ENCODE measurements at regions not wholly inside any gene's neighbourhood (a gene's known extent, or its start where the extent isn't known, plus 50 kb on each side); places are given as distances from the start of the nearest gene placed in this dataset.

DNA sequence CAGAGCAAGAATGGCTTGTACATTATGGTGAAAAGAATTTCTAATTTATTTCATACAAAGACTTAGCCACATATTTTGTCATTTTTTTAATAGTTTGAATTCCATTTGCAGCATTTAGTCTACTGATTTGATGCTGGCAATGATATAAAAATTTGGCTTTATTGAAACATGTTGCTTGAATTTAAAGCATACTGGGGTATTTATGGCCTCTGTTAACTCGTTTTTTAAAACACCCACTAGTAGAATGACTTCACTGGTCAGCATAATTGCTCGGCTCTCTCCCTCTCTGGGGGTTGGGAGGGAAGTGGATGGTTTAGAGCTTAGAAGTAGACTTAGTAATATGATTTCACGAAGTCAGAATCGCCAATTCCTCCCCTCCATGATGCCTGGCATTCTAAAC is 354.9 kb upstream of the HTR2A start:
- Histone ChIP-seq H3K27me3 (replicated peaks) (no peaks in the 10 kb centered on the region), H3K27ac (no peak overlapping the region), H3K36me3 (replicated peaks) (no peaks in the 10 kb centered on the region), H3K4me3 (ENCODE audit: low read depth, low read length) (no peak overlapping the region)
- no peak for DNase-seq
- TF ChIP-seq, protein P1, sequence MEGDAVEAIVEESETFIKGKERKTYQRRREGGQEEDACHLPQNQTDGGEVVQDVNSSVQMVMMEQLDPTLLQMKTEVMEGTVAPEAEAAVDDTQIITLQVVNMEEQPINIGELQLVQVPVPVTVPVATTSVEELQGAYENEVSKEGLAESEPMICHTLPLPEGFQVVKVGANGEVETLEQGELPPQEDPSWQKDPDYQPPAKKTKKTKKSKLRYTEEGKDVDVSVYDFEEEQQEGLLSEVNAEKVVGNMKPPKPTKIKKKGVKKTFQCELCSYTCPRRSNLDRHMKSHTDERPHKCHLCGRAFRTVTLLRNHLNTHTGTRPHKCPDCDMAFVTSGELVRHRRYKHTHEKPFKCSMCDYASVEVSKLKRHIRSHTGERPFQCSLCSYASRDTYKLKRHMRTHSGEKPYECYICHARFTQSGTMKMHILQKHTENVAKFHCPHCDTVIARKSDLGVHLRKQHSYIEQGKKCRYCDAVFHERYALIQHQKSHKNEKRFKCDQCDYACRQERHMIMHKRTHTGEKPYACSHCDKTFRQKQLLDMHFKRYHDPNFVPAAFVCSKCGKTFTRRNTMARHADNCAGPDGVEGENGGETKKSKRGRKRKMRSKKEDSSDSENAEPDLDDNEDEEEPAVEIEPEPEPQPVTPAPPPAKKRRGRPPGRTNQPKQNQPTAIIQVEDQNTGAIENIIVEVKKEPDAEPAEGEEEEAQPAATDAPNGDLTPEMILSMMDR (IDR thresholded peaks at IDR 0.05; ENCODE audit: low read depth, low read length, missing control alignments): no peak
- in situ Hi-C loops (cut with HindIII; ENCODE audit: low pct_ligation_motif_present, low sequenced_read_pairs): no loop called here

DNA sequence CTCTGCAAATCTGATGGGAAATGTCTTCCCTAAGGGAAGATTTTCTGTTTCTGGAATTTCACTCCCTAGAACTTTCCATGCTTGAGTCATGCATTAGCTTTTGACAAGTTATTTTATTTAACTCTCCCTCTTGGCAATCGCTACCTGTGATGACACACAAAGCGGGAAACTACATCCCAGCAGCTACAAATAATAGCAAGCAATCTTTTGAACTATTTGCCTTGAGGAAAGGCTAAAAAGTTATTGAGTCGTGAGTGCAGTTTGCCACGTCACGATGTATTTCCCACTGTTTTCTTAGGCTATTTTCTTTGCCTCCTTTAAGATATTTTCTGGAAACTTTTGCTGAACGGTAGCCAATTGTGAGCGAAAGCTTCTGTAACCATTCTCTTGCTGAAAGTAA is 353.3 kb upstream of the HTR2A start:
- DNase-seq: peak; percentile 22
- H3K27ac ChIP-seq: no peak overlapping the region
- TF ChIP-seq, protein P1 (IDR thresholded peaks at IDR 0.05; ENCODE audit: low read depth, low read length, missing control alignments): no peak
- no peaks in the 10 kb centered on the region for H3K36me3 ChIP-seq (replicated peaks)
- H3K27me3 ChIP-seq (replicated peaks): no peaks in the 10 kb centered on the region
- in situ Hi-C loops (cut with HindIII; ENCODE audit: low pct_ligation_motif_present, low sequenced_read_pairs): no loop called here
- no peak overlapping the region for H3K4me3 ChIP-seq (ENCODE audit: low read depth, low read length)

DNA sequence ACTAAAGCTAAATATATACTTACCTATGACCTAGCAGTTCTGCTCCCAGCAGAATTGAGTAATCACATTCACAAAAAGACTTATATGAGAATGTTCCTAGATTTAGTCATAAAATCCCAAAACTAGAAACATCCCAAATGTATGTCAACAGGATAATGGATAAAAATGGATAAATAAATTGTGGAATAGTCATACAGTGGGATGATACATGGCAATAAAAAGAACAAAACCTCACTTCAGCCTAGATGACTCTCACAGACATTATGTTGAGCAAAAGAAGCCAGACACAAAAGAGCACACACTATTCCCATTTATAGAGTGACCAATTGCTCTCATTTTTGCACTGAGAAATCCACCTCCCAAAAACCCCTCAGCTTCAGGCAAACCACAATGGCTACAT is 352.4 kb upstream of the HTR2A start:
- H3K27me3 ChIP-seq (replicated peaks): no peaks in the 10 kb centered on the region
- H3K4me3 ChIP-seq (ENCODE audit: low read depth, low read length): no peak overlapping the region
- in situ Hi-C loops (cut with HindIII; ENCODE audit: low pct_ligation_motif_present, low sequenced_read_pairs): no loop called here
- no peaks in the 10 kb centered on the region for H3K36me3 ChIP-seq (replicated peaks)
- no peak for DNase-seq
- no peak overlapping the region for H3K27ac ChIP-seq
- TF ChIP-seq, protein P1 (IDR thresholded peaks at IDR 0.05; ENCODE audit: low read depth, low read length, missing control alignments): no peak

- in situ Hi-C loops (cut with HindIII; ENCODE audit: low pct_ligation_motif_present, low sequenced_read_pairs): no loop called here
- TF ChIP-seq, protein P1 (IDR thresholded peaks at IDR 0.05; ENCODE audit: low read depth, low read length, missing control alignments): no peak
- no peak overlapping the region for H3K27ac ChIP-seq
- no peaks in the 10 kb centered on the region for H3K27me3 ChIP-seq (replicated peaks)
- DNase-seq: no peak
- H3K36me3 ChIP-seq (replicated peaks): no peaks in the 10 kb centered on the region
- no peak overlapping the region for H3K4me3 ChIP-seq (ENCODE audit: low read depth, low read length)
These were observed 344.6 kb upstream of the HTR2A start for GRCh38 chr13:47241446-47241845.

GRCh38 chr13:47239025-47239424 is 342.2 kb upstream of the HTR2A start:
- Histone ChIP-seq H3K27ac (no peak overlapping the region), H3K36me3 (replicated peaks) (no peaks in the 10 kb centered on the region), H3K27me3 (replicated peaks) (no peaks in the 10 kb centered on the region), H3K4me3 (ENCODE audit: low read depth, low read length) (no peak overlapping the region)
- in situ Hi-C loops (cut with HindIII; ENCODE audit: low pct_ligation_motif_present, low sequenced_read_pairs): no loop called here
- TF ChIP-seq, protein P1 (IDR thresholded peaks at IDR 0.05; ENCODE audit: low read depth, low read length, missing control alignments): no peak
- no peak for DNase-seq

DNA sequence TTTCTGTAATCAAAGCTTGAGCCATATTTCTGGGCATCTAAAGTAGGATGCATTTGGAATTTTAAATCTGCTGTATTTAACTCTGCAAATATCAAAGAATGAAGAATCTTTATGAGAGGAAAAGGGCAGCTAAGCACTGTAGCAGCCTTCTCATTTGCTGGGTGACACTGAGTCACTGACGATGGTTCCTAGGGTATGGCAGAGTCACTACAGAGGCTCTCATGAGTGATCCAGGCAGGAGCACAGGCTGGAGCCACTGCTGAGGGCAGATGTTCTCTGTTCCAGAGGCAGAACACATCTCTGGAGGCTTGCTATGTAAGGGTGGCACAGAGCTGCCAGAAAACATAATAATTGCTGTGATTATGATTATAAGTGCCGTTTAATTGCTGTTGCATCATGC is 340.7 kb upstream of the HTR2A start:
- Histone ChIP-seq H3K27ac (no peak overlapping the region), H3K27me3 (replicated peaks) (no peaks in the 10 kb centered on the region), H3K36me3 (replicated peaks) (no peaks in the 10 kb centered on the region), H3K4me3 (ENCODE audit: low read depth, low read length) (no peak overlapping the region)
- DNase-seq: no peak
- TF ChIP-seq, protein P1 (IDR thresholded peaks at IDR 0.05; ENCODE audit: low read depth, low read length, missing control alignments): no peak
- in situ Hi-C loops (cut with HindIII; ENCODE audit: low pct_ligation_motif_present, low sequenced_read_pairs): no loop called here
